B cell (primary cell): ENCODE measurements at regions not wholly inside any gene's neighbourhood (a gene's known extent, or its start where the extent isn't known, plus 50 kb on each side); places are given as distances from the start of the nearest gene placed in this dataset.

Source experiments
- ATAC-seq: fragments of 200-7000 bp; cut with Tn5 transposase; one replicate; pipeline ENCODE4 v1.10.0; 2021; ENCODE audit warnings: low read depth, mild to moderate bottlenecking, moderate number of reproducible peaks, moderate library complexity
- CTCF ChIA-PET: fragments of 350-600 bp; sonication (Branson Sonifier 250); formaldehyde crosslinking; loops from one replicate; lab custom pipeline; 2021; ENCODE audit warnings: antibody characterized with exemption, inconsistent platforms; lab: Charles Lee
- POLR2A ChIA-PET: fragments of 350-600 bp; sonication (Branson Sonifier 250); formaldehyde crosslinking; loops from one replicate; lab custom pipeline; 2021; ENCODE audit warnings: antibody characterized with exemption; lab: Charles Lee
- DNase-seq: peaks from one replicate; pipeline ENCODE4 v3.0.0; 2013
- H2AFZ ChIP-seq: 2 replicates; pipeline ENCODE4 v1.6.1; 2012; ENCODE audit warnings: mild to moderate bottlenecking, low read depth, low read length; ENCODE audit not compliant: insufficient read depth, poor library complexity, severe bottlenecking
- H3K27ac ChIP-seq, 2 donors: 1 replicate in 1 of 2; 2 replicates in 1 of 2; pipeline ENCODE4 v1.5.1; 2012 to 2013; ENCODE audit warnings: low read length in 2 of 2, mild to moderate bottlenecking in 2 of 2, moderate library complexity in 1 of 2
- H3K27me3 ChIP-seq, 4 experiments: fragments of 200-600 bp in 1 of 4; sonication (generic) in 1 of 4; replicated peaks in 1 of 4; 1 replicate in 2 of 4; 2 replicates in 2 of 4; pipeline versions ENCODE4 v1.6.1 to v1.7.0; 2013 to 2016; ENCODE audit warnings: low read length in 3 of 4, mild to moderate bottlenecking in 2 of 4, mixed read lengths in 1 of 4, moderate library complexity in 1 of 4; ENCODE audit not compliant: insufficient read depth in 4 of 4, control insufficient read depth in 3 of 4; ENCODE audit errors: control extremely low read depth in 1 of 4
- H3K36me3 ChIP-seq, 2 experiments: replicated peaks in 1 of 2; 1 replicate in 1 of 2; 2 replicates in 1 of 2; pipeline versions ENCODE4 v1.6.1 to v1.7.1; 2013; ENCODE audit warnings: low read length in 1 of 2; ENCODE audit not compliant: insufficient read depth in 2 of 2, control insufficient read depth in 1 of 2; ENCODE audit errors: control extremely low read depth in 1 of 2, extremely low read depth in 1 of 2
- H3K4me1 ChIP-seq, 2 donors: fragments of 200-600 bp in 1 of 2; sonication (generic) in 1 of 2; 1 replicate in 1 of 2; 2 replicates in 1 of 2; pipeline versions ENCODE4 v1.5.1 to v1.6.1; 2013 to 2017; ENCODE audit warnings: low read length in 2 of 2; ENCODE audit not compliant: control insufficient read depth in 2 of 2, insufficient read depth in 2 of 2
- H3K4me2 ChIP-seq: replicated peaks from 2 replicates; pipeline ENCODE3; 2012; ENCODE audit warnings: mild to moderate bottlenecking, low read depth, low read length; ENCODE audit not compliant: poor library complexity, severe bottlenecking
- H3K4me3 ChIP-seq, 5 experiments: fragments of 200-600 bp in 1 of 5; sonication (generic) in 1 of 5; 1 replicate in 3 of 5; 2 replicates in 2 of 5; pipeline versions ENCODE4 v1.5.1 to v1.7.0; 2011 to 2016; ENCODE audit warnings: low read length in 4 of 5, mild to moderate bottlenecking in 4 of 5, low read depth in 2 of 5, control low read depth in 1 of 5, moderate library complexity in 1 of 5; ENCODE audit not compliant: insufficient read depth in 1 of 5; ENCODE audit errors: control extremely low read depth in 1 of 5, extremely low read depth in 1 of 5
- H3K79me2 ChIP-seq: fragments of 200-600 bp; sonication (generic); one replicate; pipeline ENCODE4 v1.6.0; 2016; ENCODE audit warnings: low read length; ENCODE audit not compliant: control insufficient read depth, insufficient read depth
- H3K9ac ChIP-seq: fragments of 200-600 bp; sonication (generic); 2 replicates; pipeline ENCODE4 v1.6.1; 2017; ENCODE audit warnings: mild to moderate bottlenecking, low read length, moderate library complexity
- H3K9me3 ChIP-seq, 3 donors: one replicate each; pipeline versions ENCODE4 v1.6.1 to v1.7.1; 2013; ENCODE audit warnings: low read length in 2 of 3; ENCODE audit not compliant: control insufficient read depth in 2 of 3, insufficient read depth in 1 of 3; ENCODE audit errors: control extremely low read depth in 1 of 3
- H4K20me1 ChIP-seq: 2 replicates; pipeline ENCODE4 v1.6.0; 2012; ENCODE audit warnings: mild to moderate bottlenecking, low read length; ENCODE audit not compliant: insufficient read depth, control insufficient read depth, poor library complexity, severe bottlenecking
- H3K27ac Mint-ChIP-seq: one replicate; pipeline ENCODE4 v1.8.0; 2021; ENCODE audit warnings: mixed read lengths
- H3K27me3 Mint-ChIP-seq: one replicate; pipeline ENCODE4 v1.8.0; 2021; ENCODE audit warnings: mixed read lengths
- H3K4me1 Mint-ChIP-seq: one replicate; pipeline ENCODE4 v1.8.0; 2021; ENCODE audit warnings: mixed read lengths
- H3K4me3 Mint-ChIP-seq: one replicate; pipeline ENCODE4 v1.8.0; 2021; ENCODE audit warnings: mixed read lengths
- H3K9me3 Mint-ChIP-seq: one replicate; pipeline ENCODE4 v1.8.0; 2022; ENCODE audit warnings: mixed read lengths; ENCODE audit not compliant: insufficient read depth
- CTCF ChIP-seq: fragments of 200-600 bp; IDR thresholded peaks from one replicate; pipeline ENCODE4 v1.8.0; 2022; ENCODE audit warnings: antibody characterized with exemption, mild to moderate bottlenecking
- EZH2 ChIP-seq: IDR thresholded peaks from 2 replicates; pipeline ENCODE4 v1.6.1; 2012; ENCODE audit warnings: borderline replicate concordance, low read depth, mild to moderate bottlenecking, moderate library complexity, low read length; ENCODE audit not compliant: insufficient read depth, poor library complexity, severe bottlenecking
- WGBS: methylation state at CpG from one replicate; pipeline ENCODE4 v1.1.5; 2013; ENCODE audit warnings: missing lambda C conversion rate; ENCODE audit not compliant: insufficient coverage; 5-methylcytosine and 5-hydroxymethylcytosine counted together
- intact Hi-C: fragments of 100-400 bp; cut with micrococcal nuclease; formaldehyde crosslinking; loops from one replicate; pipeline ENCODE4 v1.10.0; 2022

GRCh38 chr5:17794815-17795214, 160.6 kb downstream of the TAF11L14 start:
- Histone ChIP-seq H3K4me2 (no peak overlapping the region), H3K9ac (no peak overlapping the region), H4K20me1 (no peaks in the 10 kb centered on the region), H3K4me3 (no peak overlapping the region), H3K27ac (no peak overlapping the region), H2AFZ (no peak overlapping the region), H3K4me1 (no peaks in the 10 kb centered on the region), H3K27me3 (no peaks in the 10 kb centered on the region), H3K36me3 (no peaks in the 10 kb centered on the region), H3K79me2 (no peaks in the 10 kb centered on the region), H3K9me3 (no peaks in the 10 kb centered on the region)
- ChIA-PET CTCF (no interaction called here), POLR2A (no interaction called here)
- Mint-ChIP-seq H3K4me1 (no peaks in the 10 kb centered on the region), H3K27ac (no peak overlapping the region), H3K27me3 (no peaks in the 10 kb centered on the region), H3K9me3 (no peaks in the 10 kb centered on the region), H3K4me3 (no peak overlapping the region)
- intact Hi-C loops = no loop called here
- TF ChIP-seq CTCF = no peak
- WGBS = no CpG with 5 or more reads among the region's 2 CpGs
- DNase-seq (no peak), ATAC-seq (no peak)

GRCh38 chr5:17796142-17796541, 161.9 kb downstream of the TAF11L14 start:
- Histone ChIP-seq H3K36me3 (no peaks in the 10 kb centered on the region), H4K20me1 (no peaks in the 10 kb centered on the region), H3K9me3 (no peaks in the 10 kb centered on the region), H3K27ac (no peak overlapping the region), H3K9ac (no peak overlapping the region), H3K27me3 (no peaks in the 10 kb centered on the region), H3K79me2 (no peaks in the 10 kb centered on the region), H2AFZ (no peak overlapping the region), H3K4me1 (no peaks in the 10 kb centered on the region), H3K4me3 (no peak overlapping the region), H3K4me2 (no peak overlapping the region)
- ATAC-seq = no peak
- Mint-ChIP-seq H3K27me3 (no peaks in the 10 kb centered on the region), H3K9me3 (no peaks in the 10 kb centered on the region), H3K4me3 (no peak overlapping the region), H3K27ac (no peak overlapping the region), H3K4me1 (no peaks in the 10 kb centered on the region)
- TF ChIP-seq EZH2 = no peak
- no peak for TF ChIP-seq CTCF
- no peak for DNase-seq
- ChIA-PET POLR2A (no interaction called here), CTCF (no interaction called here)
- WGBS = 79% methylated on average over 4 of the region's 5 CpGs
- intact Hi-C loops = no loop called here
